Upper lobe of left lung (tissue), 6 donors: ENCODE measurements at regions not wholly inside any gene's neighbourhood (a gene's known extent, or its start where the extent isn't known, plus 50 kb on each side); places are given as distances from the start of the nearest gene placed in this dataset.
"Not testable (repeated sequence)": the region's sequence is repeated elsewhere in the genome, so short reads cannot be mapped to it uniquely, and the experiment has no call there.

Experiments
- ATAC-seq, 2 donors: fragments of 200-7000 bp; cut with Tn5 transposase; one replicate each; pipeline ENCODE4 v1.9.1; 2022; ENCODE audit warnings: mild to moderate bottlenecking in 2 of 2, moderate library complexity in 2 of 2; ENCODE audit not compliant: low FRiP score in 2 of 2
- DNase-seq, 2 donors: peaks; one replicate each; pipeline ENCODE4 v3.0.0-alpha.2; 2019 to 2020
- H3K27ac ChIP-seq, 4 donors: fragments of 200-600 bp; sonication (generic); one replicate each; pipeline ENCODE4 v1.5.1; 2016 to 2019
- H3K27me3 ChIP-seq, 4 donors: fragments of 200-600 bp; sonication (generic); one replicate each; pipeline ENCODE4 v1.5.1; 2017 to 2019
- H3K36me3 ChIP-seq, 4 donors: fragments of 200-600 bp; sonication (generic); one replicate each; pipeline ENCODE4 v1.5.1; 2016 to 2019
- H3K4me1 ChIP-seq, 4 donors: fragments of 200-600 bp; sonication (generic); one replicate each; pipeline ENCODE4 v1.5.1; 2018 to 2019
- H3K4me3 ChIP-seq, 4 donors: fragments of 200-600 bp; sonication (generic); one replicate each; pipeline ENCODE4 v1.5.1; 2017 to 2019; ENCODE audit warnings: mild to moderate bottlenecking in 2 of 4, moderate library complexity in 1 of 4
- H3K9me3 ChIP-seq, 4 donors: fragments of 200-600 bp; sonication (generic); one replicate each; pipeline ENCODE4 v1.5.1; 2018 to 2019
- EP300 ChIP-seq, 4 donors: sonication (generic); formaldehyde crosslinking; IDR thresholded peaks; one replicate each; pipeline ENCODE4 v1.5.1; 2017; ENCODE audit warnings: antibody characterized with exemption in 4 of 4, control low read depth in 2 of 4
- POLR2A ChIP-seq, 4 donors: fragments of 450-650 bp; IDR thresholded peaks; one replicate each; pipeline ENCODE4 v1.5.1; 2016 to 2017; ENCODE audit warnings: antibody characterized with exemption in 4 of 4, mild to moderate bottlenecking in 2 of 4
- POLR2AphosphoS5 ChIP-seq, 2 donors: sonication (generic); formaldehyde crosslinking; IDR thresholded peaks; one replicate each; pipeline ENCODE4 v1.5.1; 2017; ENCODE audit warnings: antibody characterized with exemption in 2 of 2
- WGBS, 2 donors: methylation state at CpG; one replicate each; pipeline ENCODE4 v1.1.5; 2017 to 2018; 5-methylcytosine and 5-hydroxymethylcytosine counted together
- TF ChIP-seq, protein P1 (sequence below), 6 experiments: fragments of 450-650 bp in 4 of 6; fragments of 200-600 bp in 2 of 6; sonication (generic) in 2 of 6; IDR thresholded peaks; one replicate each; pipeline ENCODE4 v1.5.1; 2016 to 2019; ENCODE audit warnings: antibody characterized with exemption in 6 of 6
- donor health status: DM: no; HTN: no; CAD: no; lungs with moderate emphysema.
- donor health status: DM: no; HTN: yes; CAD: no; lungs with severe emphysema.

DNA sequence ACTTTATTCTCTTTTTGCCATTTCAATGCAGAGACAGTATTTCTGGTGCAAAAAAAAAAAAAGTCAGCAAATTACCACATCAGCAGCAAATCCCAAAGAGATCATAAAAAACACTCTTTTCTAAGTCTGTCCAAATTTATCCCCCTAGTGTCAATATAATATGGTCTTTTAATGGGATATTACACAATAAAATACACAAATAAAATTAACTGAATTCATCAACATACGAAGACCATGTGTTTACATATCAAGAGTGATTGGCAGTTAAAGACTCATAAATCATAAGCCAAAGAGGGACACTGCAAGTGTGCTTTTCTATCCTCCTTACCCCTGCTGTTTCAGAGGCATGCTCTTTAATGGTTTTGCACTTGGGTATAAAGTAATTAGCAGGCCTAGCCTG is 340.2 kb upstream of the DKK2 start:
- H3K27me3 ChIP-seq: no peaks in the 10 kb centered on the region
- WGBS, 2 donors: 51 to 63% methylated on average over 1 of the region's 1 CpG

DNA sequence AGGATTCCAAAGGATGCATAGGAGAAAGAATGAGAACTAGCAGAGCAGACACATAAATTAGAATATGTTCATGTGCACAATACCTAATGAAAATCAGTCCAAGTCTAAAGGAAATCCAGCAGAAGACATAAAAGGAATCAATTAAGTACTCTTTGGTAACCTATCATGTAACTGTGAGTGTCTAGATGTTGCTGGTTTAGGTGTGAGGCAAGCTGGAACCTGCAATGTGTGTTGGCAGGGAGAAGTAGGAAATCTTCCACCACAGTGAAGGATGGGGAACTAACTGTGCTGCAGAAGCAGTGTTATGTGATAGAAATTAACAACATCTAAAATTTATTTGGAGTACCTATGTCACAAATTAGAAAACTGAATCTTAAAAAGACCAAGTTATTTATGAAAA is 330.8 kb upstream of the DKK2 start:
- TF ChIP-seq EP300 (IDR thresholded peaks at IDR 0.05) (no peak), POLR2A (IDR thresholded peaks at IDR 0.05) (no peak), POLR2AphosphoS5 (IDR thresholded peaks at IDR 0.05) (no peak)
- TF ChIP-seq, protein P1, sequence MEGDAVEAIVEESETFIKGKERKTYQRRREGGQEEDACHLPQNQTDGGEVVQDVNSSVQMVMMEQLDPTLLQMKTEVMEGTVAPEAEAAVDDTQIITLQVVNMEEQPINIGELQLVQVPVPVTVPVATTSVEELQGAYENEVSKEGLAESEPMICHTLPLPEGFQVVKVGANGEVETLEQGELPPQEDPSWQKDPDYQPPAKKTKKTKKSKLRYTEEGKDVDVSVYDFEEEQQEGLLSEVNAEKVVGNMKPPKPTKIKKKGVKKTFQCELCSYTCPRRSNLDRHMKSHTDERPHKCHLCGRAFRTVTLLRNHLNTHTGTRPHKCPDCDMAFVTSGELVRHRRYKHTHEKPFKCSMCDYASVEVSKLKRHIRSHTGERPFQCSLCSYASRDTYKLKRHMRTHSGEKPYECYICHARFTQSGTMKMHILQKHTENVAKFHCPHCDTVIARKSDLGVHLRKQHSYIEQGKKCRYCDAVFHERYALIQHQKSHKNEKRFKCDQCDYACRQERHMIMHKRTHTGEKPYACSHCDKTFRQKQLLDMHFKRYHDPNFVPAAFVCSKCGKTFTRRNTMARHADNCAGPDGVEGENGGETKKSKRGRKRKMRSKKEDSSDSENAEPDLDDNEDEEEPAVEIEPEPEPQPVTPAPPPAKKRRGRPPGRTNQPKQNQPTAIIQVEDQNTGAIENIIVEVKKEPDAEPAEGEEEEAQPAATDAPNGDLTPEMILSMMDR (IDR thresholded peaks at IDR 0.05): no peak
- Histone ChIP-seq H3K27me3 (no peaks in the 10 kb centered on the region), H3K27ac (no peak overlapping the region), H3K4me3 (no peak overlapping the region), H3K36me3 (no peaks in the 10 kb centered on the region), H3K9me3 (no peaks in the 10 kb centered on the region), H3K4me1 (no peaks in the 10 kb centered on the region)
- DNase-seq: no peak
- ATAC-seq: no peak

More for the DNA sequence above, 340.2 kb upstream of the DKK2 start:
- DNase-seq (no peak), ATAC-seq (no peak)
- Histone ChIP-seq H3K9me3 (no peaks in the 10 kb centered on the region), H3K27ac (no peak overlapping the region), H3K36me3 (no peaks in the 10 kb centered on the region), H3K4me3 (no peak overlapping the region), H3K4me1 (no peaks in the 10 kb centered on the region)
- no peak for TF ChIP-seq POLR2AphosphoS5 (IDR thresholded peaks at IDR 0.05)
- TF ChIP-seq, protein P1 (IDR thresholded peaks at IDR 0.05): no peak
- no peak for TF ChIP-seq EP300 (IDR thresholded peaks at IDR 0.05)
- TF ChIP-seq POLR2A (IDR thresholded peaks at IDR 0.05): no peak

DNA sequence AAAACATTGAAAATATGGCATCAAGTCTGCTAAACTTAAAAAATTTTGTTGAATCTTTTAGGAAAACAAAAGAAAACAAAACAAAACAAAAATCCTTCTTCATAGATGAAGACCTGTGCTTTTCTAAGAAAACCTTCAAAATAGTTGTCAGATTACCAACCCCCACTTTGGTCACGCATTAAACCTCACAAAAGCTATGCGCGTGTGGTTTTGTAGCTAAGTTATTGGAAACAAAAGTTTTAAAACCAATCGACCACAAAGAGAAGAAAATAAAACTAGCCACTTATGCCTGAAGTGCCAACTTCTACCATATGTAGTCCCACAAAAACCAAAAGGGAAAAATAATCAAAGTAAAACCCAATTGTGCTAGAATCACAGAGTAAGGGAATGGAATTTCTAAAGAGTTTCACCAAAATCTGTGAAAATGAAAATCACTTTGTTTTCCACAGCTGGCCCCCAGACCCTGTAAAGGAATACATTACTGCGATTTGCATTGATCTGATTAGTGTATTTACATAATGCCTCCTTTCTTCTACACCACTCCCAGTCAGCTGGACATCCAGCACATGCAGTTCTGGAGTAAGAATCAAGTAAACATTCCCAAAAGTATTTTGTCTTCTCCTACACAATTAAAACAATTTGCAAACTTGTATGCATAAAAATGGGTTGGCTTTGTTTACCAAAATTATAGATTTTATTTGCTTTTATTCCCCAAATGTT is 330.1 kb upstream of the DKK2 start:
- Histone ChIP-seq H3K4me1 (no peaks in the 10 kb centered on the region), H3K9me3 (no peaks in the 10 kb centered on the region), H3K36me3 (no peaks in the 10 kb centered on the region), H3K27me3 (no peaks in the 10 kb centered on the region), H3K27ac (no peak overlapping the region), H3K4me3 (no peak overlapping the region)
- DNase-seq: no peak
- no peak for ATAC-seq
- 72% methylated on average over 5 of the region's 5 CpGs for WGBS, 2 donors
- TF ChIP-seq POLR2AphosphoS5 (IDR thresholded peaks at IDR 0.05) (no peak), EP300 (IDR thresholded peaks at IDR 0.05) (no peak), POLR2A (IDR thresholded peaks at IDR 0.05) (no peak)
- TF ChIP-seq, protein P1 (IDR thresholded peaks at IDR 0.05): no peak

DNA sequence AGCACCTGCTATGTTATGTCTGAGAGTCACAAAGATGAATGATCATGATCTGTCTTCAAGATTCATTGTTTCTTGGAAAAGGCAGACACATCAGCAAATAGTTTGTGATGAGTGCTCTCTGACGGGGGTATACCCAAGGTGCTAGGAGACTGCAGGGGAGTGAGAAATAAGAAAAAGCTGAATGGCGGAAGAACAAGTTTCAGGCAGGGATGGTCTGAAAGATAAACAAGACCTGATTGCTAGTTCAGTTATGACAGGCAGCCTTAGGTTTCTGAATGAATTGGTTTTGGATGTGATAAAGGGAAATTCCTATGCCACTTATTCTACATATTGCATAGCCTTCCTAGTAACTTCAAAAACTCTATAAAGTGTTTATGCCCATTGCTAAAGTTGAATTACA is 327.0 kb upstream of the DKK2 start:
- H3K27ac ChIP-seq: no peak overlapping the region
- ATAC-seq (no peak), DNase-seq (no peak)
- H3K36me3 ChIP-seq: no peaks in the 10 kb centered on the region
- H3K9me3 ChIP-seq: no peaks in the 10 kb centered on the region
- H3K4me3 ChIP-seq: no peak overlapping the region
- H3K4me1 ChIP-seq: no peaks in the 10 kb centered on the region
- 21 to 35% methylated on average over 2 of the region's 2 CpGs for WGBS, 2 donors
- H3K27me3 ChIP-seq: no peaks in the 10 kb centered on the region
- TF ChIP-seq POLR2AphosphoS5 (IDR thresholded peaks at IDR 0.05): no peak
- TF ChIP-seq, protein P1 (IDR thresholded peaks at IDR 0.05): no peak
- no peak for TF ChIP-seq POLR2A (IDR thresholded peaks at IDR 0.05)

DNA sequence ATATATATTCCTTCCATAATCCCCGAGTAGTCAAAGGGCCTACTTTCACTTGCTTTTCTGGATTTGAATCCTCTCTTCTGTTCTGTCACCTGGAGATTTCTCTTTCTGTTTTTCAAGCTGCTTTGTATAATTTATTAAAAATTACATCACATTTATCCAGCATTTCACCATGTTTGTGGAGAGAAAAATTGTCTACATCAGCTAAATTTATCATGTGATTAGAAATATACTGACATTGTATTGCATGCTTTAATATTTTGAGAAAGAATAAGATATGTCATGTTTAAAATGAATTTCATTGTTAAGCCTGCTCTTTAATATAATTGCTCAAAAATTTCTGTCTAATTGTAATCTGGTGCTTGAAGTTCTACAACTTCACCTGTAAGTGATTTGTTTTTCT is 323.1 kb upstream of the DKK2 start:
- Histone ChIP-seq H3K4me3 (no peak overlapping the region), H3K27ac (no peak overlapping the region), H3K36me3 (no peaks in the 10 kb centered on the region), H3K9me3 (no peaks in the 10 kb centered on the region), H3K27me3 (no peaks in the 10 kb centered on the region), H3K4me1 (no peaks in the 10 kb centered on the region)
- WGBS, 2 donors: 79 to 90% methylated on average over 1 of the region's 1 CpG
- TF ChIP-seq EP300 (IDR thresholded peaks at IDR 0.05) (no peak), POLR2AphosphoS5 (IDR thresholded peaks at IDR 0.05) (no peak), POLR2A (IDR thresholded peaks at IDR 0.05) (no peak)
- TF ChIP-seq, protein P1 (IDR thresholded peaks at IDR 0.05): no peak
- DNase-seq: no peak
- no peak for ATAC-seq

DNA sequence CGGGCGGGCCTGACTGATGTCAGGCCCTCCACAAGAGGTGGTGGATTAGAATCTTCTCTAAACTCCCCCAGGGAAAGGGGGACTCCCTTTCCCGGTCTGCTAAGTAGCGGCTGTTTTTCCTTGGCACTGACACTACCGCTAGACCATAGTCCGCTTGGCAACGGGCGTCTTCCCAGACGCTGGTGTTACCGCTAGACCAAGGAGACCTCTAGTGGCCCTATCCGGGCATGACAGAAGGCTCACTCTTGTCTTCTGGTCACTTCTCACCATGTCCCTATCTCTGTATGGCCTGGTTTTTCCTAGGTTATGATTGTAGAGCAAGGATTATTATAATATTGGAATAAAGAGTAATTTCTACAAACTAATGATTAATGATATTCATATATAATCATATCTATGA is 318.2 kb upstream of the DKK2 start:
- not testable (repeated sequence) for H3K4me1 ChIP-seq, H3K9me3 ChIP-seq, H3K36me3 ChIP-seq, H3K27ac ChIP-seq, ATAC-seq, H3K4me3 ChIP-seq, H3K27me3 ChIP-seq, DNase-seq
- WGBS, 2 donors: 61 to 72% methylated on average over 11 of the region's 11 CpGs
